ENCODE measurements at regions not wholly inside any gene's neighbourhood (a gene's known extent, or its start where the extent isn't known, plus 50 kb on each side); places are given as distances from the start of the nearest gene placed in this dataset.

- TF ChIP-seq CTCF (IDR thresholded peaks at IDR 0.05; ENCODE audit: low read depth, low read length) (no peak), POLR2A (IDR thresholded peaks at IDR 0.05; ENCODE audit: extremely low read depth, insufficient read length) (no peak), MAX (IDR thresholded peaks at IDR 0.05; ENCODE audit: low read depth, low read length) (no peak), MYC (IDR thresholded peaks at IDR 0.05; ENCODE audit: low read depth, low read length) (no peak)
Measured at GRCh38 chr13:107665926-107666458, 549.3 kb downstream of the LIG4 start.

All from NB4 (cell line).